OCI-LY1 (cell line): ENCODE measurements at regions not wholly inside any gene's neighbourhood (a gene's known extent, or its start where the extent isn't known, plus 50 kb on each side); places are given as distances from the start of the nearest gene placed in this dataset.

Source experiments
- H2AFZ ChIP-seq: fragments of 200-600 bp; sonication (generic), shearing (Covaris generic); 2 replicates; pipeline ENCODE4 v1.6.0; 2014; ENCODE audit warnings: antibody characterized with exemption, mild to moderate bottlenecking, low read length
- H3F3A ChIP-seq: fragments of 200-600 bp; sonication (generic), shearing (Covaris generic); 2 replicates; pipeline ENCODE4 v1.6.0; 2014; ENCODE audit warnings: mild to moderate bottlenecking, antibody characterized with exemption, low read length, moderate library complexity; ENCODE audit not compliant: insufficient read depth
- H3K27ac ChIP-seq: fragments of 200-600 bp; sonication (generic); 2 replicates; pipeline ENCODE4 v1.5.1; 2014; ENCODE audit warnings: low read length, mixed run types, mild to moderate bottlenecking, low read depth; ENCODE audit not compliant: poor library complexity, severe bottlenecking
- H3K27me3 ChIP-seq: fragments of 200-600 bp; sonication (generic); 2 replicates; pipeline ENCODE4 v1.6.0; 2014; ENCODE audit warnings: antibody characterized with exemption, mild to moderate bottlenecking, low read length, moderate library complexity; ENCODE audit not compliant: insufficient read depth
- H3K36me3 ChIP-seq: fragments of 200-600 bp; sonication (generic); 2 replicates; pipeline ENCODE4 v1.6.1; 2014; ENCODE audit warnings: mild to moderate bottlenecking, antibody characterized with exemption, low read length, moderate library complexity, mixed read lengths; ENCODE audit not compliant: insufficient read depth
- H3K4me1 ChIP-seq: fragments of 200-600 bp; sonication (generic); 2 replicates; pipeline ENCODE4 v1.5.1; 2014; ENCODE audit warnings: mild to moderate bottlenecking, low read length, moderate library complexity; ENCODE audit not compliant: insufficient read depth, severe bottlenecking
- H3K4me2 ChIP-seq: fragments of 200-600 bp; sonication (generic), shearing (Covaris generic); 2 replicates; pipeline ENCODE4 v1.6.1; 2014; ENCODE audit warnings: low read length
- H3K4me3 ChIP-seq: fragments of 200-600 bp; sonication (generic); 2 replicates; pipeline ENCODE4 v1.5.1; 2014; ENCODE audit warnings: low read length, low read depth, mild to moderate bottlenecking, mixed read lengths; ENCODE audit not compliant: poor library complexity, severe bottlenecking
- H3K79me2 ChIP-seq: fragments of 200-600 bp; shearing (Covaris generic); 2 replicates; pipeline ENCODE4 v1.6.1; 2016; ENCODE audit warnings: mixed run types, low read length, mixed read lengths; ENCODE audit not compliant: insufficient read depth
- H3K9ac ChIP-seq: fragments of 200-600 bp; sonication (generic), shearing (Covaris generic); 2 replicates; pipeline ENCODE4 v1.6.1; 2014; ENCODE audit warnings: mild to moderate bottlenecking, low read length, mixed read lengths
- H3K9me2 ChIP-seq: fragments of 200-600 bp; sonication (generic), shearing (Covaris generic); 2 replicates; pipeline ENCODE4 v1.6.1; 2014; ENCODE audit warnings: low read depth, mild to moderate bottlenecking, low read length, mixed read lengths
- H3K9me3 ChIP-seq: fragments of 200-600 bp; shearing (Covaris generic); 2 replicates; pipeline ENCODE4 v1.6.1; 2014; ENCODE audit warnings: low read length, mixed read lengths
- H4K20me1 ChIP-seq: fragments of 200-600 bp; sonication (generic), shearing (Covaris generic); 2 replicates; pipeline ENCODE4 v1.6.0; 2016; ENCODE audit warnings: mild to moderate bottlenecking, low read length; ENCODE audit not compliant: insufficient read depth
- CTCF ChIP-seq: fragments of 200-600 bp; sonication (generic), shearing (Covaris generic); IDR thresholded peaks from 2 replicates; pipeline ENCODE4 v1.5.1; 2017; ENCODE audit warnings: mild to moderate bottlenecking, antibody characterized with exemption, low read length, moderate library complexity, mixed read lengths
- EZH2 ChIP-seq: fragments of 200-600 bp; sonication (generic), shearing (Covaris generic); IDR thresholded peaks from 2 replicates; pipeline ENCODE4 v1.8.0; 2017; ENCODE audit warnings: borderline replicate concordance, mixed run types, mild to moderate bottlenecking, antibody characterized with exemption, low read length, moderate library complexity, mixed read lengths

- Histone ChIP-seq H3K4me3 (no peak overlapping the region), H3K4me2 (no peak overlapping the region), H3K4me1 (no peaks in the 10 kb centered on the region), H3F3A (no peaks in the 10 kb centered on the region), H4K20me1 (no peaks in the 10 kb centered on the region), H3K79me2 (no peaks in the 10 kb centered on the region), H3K36me3 (no peaks in the 10 kb centered on the region), H3K27ac (no peak overlapping the region), H3K9me2 (no peaks in the 10 kb centered on the region), H3K27me3 (no peaks in the 10 kb centered on the region), H3K9ac (no peak overlapping the region), H3K9me3 (no peaks in the 10 kb centered on the region), H2AFZ (no peak overlapping the region)
- TF ChIP-seq CTCF (no peak), EZH2 (no peak)
Observed at GRCh38 chr4:143084566-143084965, 100.2 kb upstream of the USP38 start.

DNA sequence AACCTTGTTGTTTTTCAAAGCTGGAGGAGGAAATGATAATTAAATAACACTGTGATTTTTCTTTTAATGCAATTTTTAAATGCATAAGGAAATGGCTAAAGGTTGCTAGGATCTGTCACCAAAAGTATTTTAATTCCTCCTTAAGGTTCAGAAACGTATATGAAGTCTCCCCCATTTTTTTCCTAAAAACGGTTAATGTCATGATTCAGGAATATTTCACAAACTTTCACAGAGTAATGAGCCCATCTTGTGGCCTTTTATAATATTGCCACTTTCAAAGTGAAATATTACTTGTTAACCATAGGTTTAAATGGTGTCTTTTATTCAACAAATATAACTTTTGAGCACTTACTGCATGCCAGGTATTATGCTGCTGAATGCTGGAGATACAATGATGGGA is 99.5 kb upstream of the USP38 start:
- Histone ChIP-seq H3K9me2 (no peaks in the 10 kb centered on the region), H2AFZ (no peak overlapping the region), H3K79me2 (no peaks in the 10 kb centered on the region), H3K4me1 (no peaks in the 10 kb centered on the region), H3K27me3 (no peaks in the 10 kb centered on the region), H4K20me1 (no peaks in the 10 kb centered on the region), H3K4me3 (no peak overlapping the region), H3K27ac (no peak overlapping the region), H3K9me3 (no peaks in the 10 kb centered on the region), H3F3A (no peaks in the 10 kb centered on the region), H3K36me3 (no peaks in the 10 kb centered on the region), H3K4me2 (no peak overlapping the region), H3K9ac (no peak overlapping the region)
- TF ChIP-seq EZH2 (no peak), CTCF (no peak; the same call in 1 of the 2 replicates)

DNA sequence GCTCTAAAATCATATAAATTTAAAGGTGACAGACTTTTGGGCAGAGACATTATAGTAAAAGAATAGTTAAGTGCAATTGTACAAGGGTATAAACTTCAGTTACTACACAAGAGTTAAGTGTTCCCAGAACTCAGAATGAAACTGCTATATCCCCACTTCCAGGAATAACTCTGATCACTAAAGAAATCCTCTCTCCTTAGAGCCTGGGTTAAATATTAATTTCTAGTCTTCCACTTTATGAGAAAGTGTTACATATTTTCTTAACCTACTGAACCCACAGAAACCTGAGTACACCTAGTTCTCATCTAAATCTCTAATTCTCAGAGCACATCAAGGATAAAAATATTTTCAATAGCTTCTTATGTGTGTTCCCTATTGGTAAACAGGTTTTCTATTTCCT is 99.1 kb upstream of the USP38 start:
- Histone ChIP-seq H2AFZ (no peak overlapping the region), H3K9me3 (no peaks in the 10 kb centered on the region), H3F3A (no peaks in the 10 kb centered on the region), H3K9me2 (no peaks in the 10 kb centered on the region), H3K9ac (no peak overlapping the region), H3K36me3 (no peaks in the 10 kb centered on the region), H3K4me2 (no peak overlapping the region), H3K27me3 (no peaks in the 10 kb centered on the region), H3K4me3 (no peak overlapping the region), H3K4me1 (no peaks in the 10 kb centered on the region), H4K20me1 (no peaks in the 10 kb centered on the region), H3K27ac (no peak overlapping the region), H3K79me2 (no peaks in the 10 kb centered on the region)
- no peak for TF ChIP-seq EZH2
- no peak for TF ChIP-seq CTCF
